Upper lobe of left lung (tissue), 6 donors: ENCODE measurements at regions not wholly inside any gene's neighbourhood (a gene's known extent, or its start where the extent isn't known, plus 50 kb on each side); places are given as distances from the start of the nearest gene placed in this dataset.

ENCODE experiments used
- ATAC-seq, 2 donors: fragments of 200-7000 bp; cut with Tn5 transposase; one replicate each; pipeline ENCODE4 v1.9.1; 2022; ENCODE audit warnings: mild to moderate bottlenecking in 2 of 2, moderate library complexity in 2 of 2; ENCODE audit not compliant: low FRiP score in 2 of 2
- DNase-seq, 2 donors: peaks; one replicate each; pipeline ENCODE4 v3.0.0-alpha.2; 2019 to 2020
- H3K27ac ChIP-seq, 4 donors: fragments of 200-600 bp; sonication (generic); one replicate each; pipeline ENCODE4 v1.5.1; 2016 to 2019
- H3K27me3 ChIP-seq, 4 donors: fragments of 200-600 bp; sonication (generic); one replicate each; pipeline ENCODE4 v1.5.1; 2017 to 2019
- H3K36me3 ChIP-seq, 4 donors: fragments of 200-600 bp; sonication (generic); one replicate each; pipeline ENCODE4 v1.5.1; 2016 to 2019
- H3K4me1 ChIP-seq, 4 donors: fragments of 200-600 bp; sonication (generic); one replicate each; pipeline ENCODE4 v1.5.1; 2018 to 2019
- H3K4me3 ChIP-seq, 4 donors: fragments of 200-600 bp; sonication (generic); one replicate each; pipeline ENCODE4 v1.5.1; 2017 to 2019; ENCODE audit warnings: mild to moderate bottlenecking in 2 of 4, moderate library complexity in 1 of 4
- H3K9me3 ChIP-seq, 4 donors: fragments of 200-600 bp; sonication (generic); one replicate each; pipeline ENCODE4 v1.5.1; 2018 to 2019
- EP300 ChIP-seq, 4 donors: sonication (generic); formaldehyde crosslinking; IDR thresholded peaks; one replicate each; pipeline ENCODE4 v1.5.1; 2017; ENCODE audit warnings: antibody characterized with exemption in 4 of 4, control low read depth in 2 of 4
- POLR2A ChIP-seq, 4 donors: fragments of 450-650 bp; IDR thresholded peaks; one replicate each; pipeline ENCODE4 v1.5.1; 2016 to 2017; ENCODE audit warnings: antibody characterized with exemption in 4 of 4, mild to moderate bottlenecking in 2 of 4
- POLR2AphosphoS5 ChIP-seq, 2 donors: sonication (generic); formaldehyde crosslinking; IDR thresholded peaks; one replicate each; pipeline ENCODE4 v1.5.1; 2017; ENCODE audit warnings: antibody characterized with exemption in 2 of 2
- WGBS, 2 donors: methylation state at CpG; one replicate each; pipeline ENCODE4 v1.1.5; 2017 to 2018; 5-methylcytosine and 5-hydroxymethylcytosine counted together
- TF ChIP-seq, protein P1 (sequence below), 6 experiments: fragments of 450-650 bp in 4 of 6; fragments of 200-600 bp in 2 of 6; sonication (generic) in 2 of 6; IDR thresholded peaks; one replicate each; pipeline ENCODE4 v1.5.1; 2016 to 2019; ENCODE audit warnings: antibody characterized with exemption in 6 of 6
- donor health status: DM: no; HTN: no; CAD: no; lungs with moderate emphysema.
- donor health status: DM: no; HTN: yes; CAD: no; lungs with severe emphysema.

DNA sequence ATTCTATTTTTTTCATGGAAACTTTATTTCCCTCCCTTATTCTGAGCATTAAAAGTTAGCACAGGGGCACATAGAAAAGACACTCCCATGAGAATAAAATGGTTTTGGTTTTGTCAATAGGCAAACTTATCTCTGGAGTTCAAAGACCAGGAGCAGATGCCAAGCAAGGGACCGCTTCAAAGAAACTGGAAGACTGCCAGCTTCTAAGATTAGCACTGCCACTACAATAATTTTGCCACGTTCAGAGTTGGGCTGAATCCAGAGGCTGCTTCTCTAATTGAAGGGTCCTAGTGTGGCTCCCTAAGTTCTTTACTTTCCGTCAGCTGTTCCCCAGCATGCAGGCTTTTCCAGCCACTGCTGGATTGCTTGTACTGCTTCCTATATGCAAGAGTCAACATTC is 681.0 kb upstream of the GCFC2 start:
- H3K36me3 ChIP-seq, result no peaks in the 10 kb centered on the region
- WGBS, 2 donors, result 16 to 20% methylated on average over 3 of the region's 3 CpGs
- no peak overlapping the region for H3K27ac ChIP-seq
- ATAC-seq, result no peak
- H3K4me1 ChIP-seq, result no peaks in the 10 kb centered on the region
- no peak for DNase-seq
- H3K27me3 ChIP-seq, result no peaks in the 10 kb centered on the region
- H3K4me3 ChIP-seq, result no peak overlapping the region
- no peaks in the 10 kb centered on the region for H3K9me3 ChIP-seq
- no peak for TF ChIP-seq EP300 (IDR thresholded peaks at IDR 0.05)
- TF ChIP-seq, protein P1, sequence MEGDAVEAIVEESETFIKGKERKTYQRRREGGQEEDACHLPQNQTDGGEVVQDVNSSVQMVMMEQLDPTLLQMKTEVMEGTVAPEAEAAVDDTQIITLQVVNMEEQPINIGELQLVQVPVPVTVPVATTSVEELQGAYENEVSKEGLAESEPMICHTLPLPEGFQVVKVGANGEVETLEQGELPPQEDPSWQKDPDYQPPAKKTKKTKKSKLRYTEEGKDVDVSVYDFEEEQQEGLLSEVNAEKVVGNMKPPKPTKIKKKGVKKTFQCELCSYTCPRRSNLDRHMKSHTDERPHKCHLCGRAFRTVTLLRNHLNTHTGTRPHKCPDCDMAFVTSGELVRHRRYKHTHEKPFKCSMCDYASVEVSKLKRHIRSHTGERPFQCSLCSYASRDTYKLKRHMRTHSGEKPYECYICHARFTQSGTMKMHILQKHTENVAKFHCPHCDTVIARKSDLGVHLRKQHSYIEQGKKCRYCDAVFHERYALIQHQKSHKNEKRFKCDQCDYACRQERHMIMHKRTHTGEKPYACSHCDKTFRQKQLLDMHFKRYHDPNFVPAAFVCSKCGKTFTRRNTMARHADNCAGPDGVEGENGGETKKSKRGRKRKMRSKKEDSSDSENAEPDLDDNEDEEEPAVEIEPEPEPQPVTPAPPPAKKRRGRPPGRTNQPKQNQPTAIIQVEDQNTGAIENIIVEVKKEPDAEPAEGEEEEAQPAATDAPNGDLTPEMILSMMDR (IDR thresholded peaks at IDR 0.05), result no peak

- TF ChIP-seq EP300 (IDR thresholded peaks at IDR 0.05), result no peak
- TF ChIP-seq, protein P1 (IDR thresholded peaks at IDR 0.05), result no peak
- TF ChIP-seq POLR2A (IDR thresholded peaks at IDR 0.05), result no peak
- TF ChIP-seq POLR2AphosphoS5 (IDR thresholded peaks at IDR 0.05), result no peak
- WGBS, 2 donors, result 70% methylated on average over 1 of the region's 1 CpG
- Histone ChIP-seq H3K4me3 (no peak overlapping the region), H3K9me3 (no peaks in the 10 kb centered on the region), H3K27ac (no peak overlapping the region), H3K36me3 (no peaks in the 10 kb centered on the region), H3K27me3 (no peaks in the 10 kb centered on the region), H3K4me1 (no peaks in the 10 kb centered on the region)
- ATAC-seq (no peak), DNase-seq (no peak)
Measured at GRCh38 chr2:76387294-76387693, 676.6 kb upstream of the GCFC2 start.

DNA sequence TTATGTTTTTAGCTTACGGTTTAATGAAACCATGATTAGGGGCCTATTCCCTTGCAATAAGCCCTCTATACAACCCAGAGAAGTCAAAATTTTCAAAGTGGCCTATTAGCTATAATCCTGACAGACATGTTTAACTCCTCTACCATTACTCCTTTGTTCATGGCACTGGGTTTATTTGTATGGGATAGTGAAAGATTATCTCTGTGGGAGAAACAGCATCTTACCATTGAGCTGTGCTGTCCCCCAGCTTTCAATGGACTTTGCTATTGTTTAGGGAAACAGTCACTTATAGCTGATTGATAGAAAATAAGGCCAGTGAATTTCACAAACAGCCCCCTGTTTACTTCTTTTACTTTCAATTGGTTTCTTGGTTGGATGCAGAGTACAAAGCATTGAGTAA is 675.2 kb upstream of the GCFC2 start:
- TF ChIP-seq POLR2A (IDR thresholded peaks at IDR 0.05) (no peak), EP300 (IDR thresholded peaks at IDR 0.05) (no peak)
- H3K4me1 ChIP-seq, result no peaks in the 10 kb centered on the region
- H3K27me3 ChIP-seq, result no peaks in the 10 kb centered on the region
- DNase-seq (no peak), ATAC-seq (no peak)
- no peak overlapping the region for H3K4me3 ChIP-seq
- H3K9me3 ChIP-seq, result no peaks in the 10 kb centered on the region
- WGBS, 2 donors, result 93 to 95% methylated on average over 1 of the region's 1 CpG
- H3K36me3 ChIP-seq, result no peaks in the 10 kb centered on the region
- no peak overlapping the region for H3K27ac ChIP-seq

GRCh38 chr2:76381624-76382023 is 670.9 kb upstream of the GCFC2 start:
- H3K27me3 ChIP-seq, result no peaks in the 10 kb centered on the region
- TF ChIP-seq POLR2AphosphoS5 (IDR thresholded peaks at IDR 0.05) (no peak), EP300 (IDR thresholded peaks at IDR 0.05) (no peak)
- ATAC-seq (no peak), DNase-seq (no peak)
- no peaks in the 10 kb centered on the region for H3K36me3 ChIP-seq
- H3K9me3 ChIP-seq, result no peaks in the 10 kb centered on the region
- no peak overlapping the region for H3K4me3 ChIP-seq
- no peak overlapping the region for H3K27ac ChIP-seq
- H3K4me1 ChIP-seq, result no peaks in the 10 kb centered on the region

- ATAC-seq (no peak), DNase-seq (no peak)
- Histone ChIP-seq H3K9me3 (no peaks in the 10 kb centered on the region), H3K4me1 (no peaks in the 10 kb centered on the region), H3K4me3 (no peak overlapping the region), H3K27me3 (no peaks in the 10 kb centered on the region), H3K36me3 (no peaks in the 10 kb centered on the region), H3K27ac (no peak overlapping the region)
- TF ChIP-seq, protein P1 (IDR thresholded peaks at IDR 0.05), result no peak
- TF ChIP-seq POLR2AphosphoS5 (IDR thresholded peaks at IDR 0.05) (no peak), POLR2A (IDR thresholded peaks at IDR 0.05) (no peak), EP300 (IDR thresholded peaks at IDR 0.05) (no peak)
- WGBS, 2 donors, result 92% methylated on average over 1 of the region's 1 CpG
Measured at GRCh38 chr2:76378140-76378539, 667.4 kb upstream of the GCFC2 start.

DNA sequence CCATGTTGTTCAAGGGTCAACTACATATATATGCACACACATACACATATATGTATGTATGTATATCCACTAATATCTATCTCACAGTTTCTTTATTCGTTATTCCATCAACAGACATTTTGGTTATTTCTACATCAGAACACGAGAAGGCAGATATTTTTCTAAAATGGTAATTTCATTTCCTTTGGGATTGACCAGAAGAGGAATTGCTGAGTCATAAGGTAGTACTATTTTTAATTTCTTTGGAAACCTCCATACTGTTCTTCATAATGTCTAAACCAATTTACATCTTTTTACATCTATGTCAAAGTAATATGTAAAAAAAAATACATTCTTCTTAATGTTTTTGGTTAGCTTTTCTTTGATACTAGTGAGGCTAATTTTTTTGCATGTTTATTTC is 630.7 kb upstream of the GCFC2 start:
- 86% methylated on average over 2 of the region's 2 CpGs for WGBS, 2 donors
- H3K27ac ChIP-seq, result no peak overlapping the region
- DNase-seq, result no peak
- no peaks in the 10 kb centered on the region for H3K36me3 ChIP-seq
- ATAC-seq, result no peak
- H3K4me1 ChIP-seq, result no peaks in the 10 kb centered on the region
- no peaks in the 10 kb centered on the region for H3K27me3 ChIP-seq
- peaks cover 0 to 3% (median 0%) of the 10 kb centered on the region in 4 donors for H3K9me3 ChIP-seq
- H3K4me3 ChIP-seq, result no peak overlapping the region
- no peak for TF ChIP-seq POLR2AphosphoS5 (IDR thresholded peaks at IDR 0.05)
- TF ChIP-seq, protein P1 (IDR thresholded peaks at IDR 0.05), result no peak
